Uterus (tissue), 2 donors: ENCODE measurements at regions not wholly inside any gene's neighbourhood (a gene's known extent, or its start where the extent isn't known, plus 50 kb on each side); places are given as distances from the start of the nearest gene placed in this dataset.

Source experiments
- POLR2A ChIP-seq, 2 donors: fragments of 450-650 bp; IDR thresholded peaks; one replicate each; pipeline ENCODE4 v1.6.1; 2016; ENCODE audit warnings: antibody characterized with exemption in 2 of 2, mild to moderate bottlenecking in 1 of 2, moderate library complexity in 1 of 2
- TF ChIP-seq, protein P1 (sequence below), 4 experiments: fragments of 200-600 bp in 2 of 4; fragments of 450-650 bp in 2 of 4; sonication (generic) in 2 of 4; IDR thresholded peaks; one replicate each; pipeline ENCODE4 v1.5.1; 2016 to 2019; ENCODE audit warnings: antibody characterized with exemption in 4 of 4, mild to moderate bottlenecking in 2 of 4, moderate library complexity in 1 of 4

DNA sequence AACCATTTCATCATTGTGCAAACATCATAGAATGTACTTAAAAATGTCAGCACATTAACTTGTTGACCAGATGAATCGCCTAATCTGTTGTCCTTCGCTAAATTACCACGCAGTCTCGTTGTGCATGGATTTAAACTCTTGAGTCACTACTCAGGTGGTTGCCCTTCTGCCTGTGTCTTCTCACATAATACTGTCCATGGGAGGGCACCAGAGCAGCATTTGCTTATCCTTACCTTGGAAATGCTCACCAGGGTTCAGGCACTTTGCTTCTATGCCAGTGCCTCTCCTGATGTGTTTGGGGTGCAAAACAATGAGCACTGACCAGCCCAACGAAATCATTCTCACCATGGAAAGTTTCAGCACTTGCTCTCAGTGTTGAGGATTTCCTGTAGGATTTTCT, 559.9 kb downstream of the RWDD3 start:
- no peak for TF ChIP-seq POLR2A (IDR thresholded peaks at IDR 0.05)
- TF ChIP-seq, protein P1, sequence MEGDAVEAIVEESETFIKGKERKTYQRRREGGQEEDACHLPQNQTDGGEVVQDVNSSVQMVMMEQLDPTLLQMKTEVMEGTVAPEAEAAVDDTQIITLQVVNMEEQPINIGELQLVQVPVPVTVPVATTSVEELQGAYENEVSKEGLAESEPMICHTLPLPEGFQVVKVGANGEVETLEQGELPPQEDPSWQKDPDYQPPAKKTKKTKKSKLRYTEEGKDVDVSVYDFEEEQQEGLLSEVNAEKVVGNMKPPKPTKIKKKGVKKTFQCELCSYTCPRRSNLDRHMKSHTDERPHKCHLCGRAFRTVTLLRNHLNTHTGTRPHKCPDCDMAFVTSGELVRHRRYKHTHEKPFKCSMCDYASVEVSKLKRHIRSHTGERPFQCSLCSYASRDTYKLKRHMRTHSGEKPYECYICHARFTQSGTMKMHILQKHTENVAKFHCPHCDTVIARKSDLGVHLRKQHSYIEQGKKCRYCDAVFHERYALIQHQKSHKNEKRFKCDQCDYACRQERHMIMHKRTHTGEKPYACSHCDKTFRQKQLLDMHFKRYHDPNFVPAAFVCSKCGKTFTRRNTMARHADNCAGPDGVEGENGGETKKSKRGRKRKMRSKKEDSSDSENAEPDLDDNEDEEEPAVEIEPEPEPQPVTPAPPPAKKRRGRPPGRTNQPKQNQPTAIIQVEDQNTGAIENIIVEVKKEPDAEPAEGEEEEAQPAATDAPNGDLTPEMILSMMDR (IDR thresholded peaks at IDR 0.05): no peak
